ENCODE measurements at regions not wholly inside any gene's neighbourhood (a gene's known extent, or its start where the extent isn't known, plus 50 kb on each side); places are given as distances from the start of the nearest gene placed in this dataset.
"Not testable (repeated sequence)": the region's sequence is repeated elsewhere in the genome, so short reads cannot be mapped to it uniquely, and the experiment has no call there.

DNA sequence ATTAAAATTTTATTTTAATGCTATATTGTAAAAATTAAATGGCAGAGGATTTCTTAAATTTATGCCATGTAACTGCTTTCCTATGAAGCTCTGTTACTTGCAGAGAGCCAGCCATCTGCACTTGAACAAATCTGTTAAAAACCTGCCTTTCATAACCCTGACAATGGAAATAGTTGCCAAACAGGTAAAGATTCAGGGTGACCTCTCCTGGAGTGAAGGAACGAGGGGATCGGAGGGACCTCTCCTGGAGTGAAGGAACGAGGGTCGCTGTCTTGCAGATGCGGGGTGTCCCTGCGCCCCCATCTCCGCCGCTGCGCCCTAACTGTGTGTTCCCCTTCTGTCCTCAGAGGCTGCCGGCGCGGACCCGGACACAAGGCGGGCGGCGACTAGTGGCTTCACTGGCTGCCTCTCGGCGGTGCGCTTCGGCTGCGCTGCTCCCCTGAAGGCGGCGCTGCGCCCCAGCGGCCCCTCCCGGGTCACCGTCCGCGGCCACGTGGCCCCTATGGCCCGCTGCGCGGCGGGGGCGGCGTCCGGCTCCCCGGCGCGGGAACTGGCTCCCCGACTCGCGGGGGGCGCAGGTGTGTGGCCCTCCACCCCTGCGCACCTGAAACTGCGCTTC lies 295.9 kb upstream of the SPATA31A3 start:
- DNase-seq; ATAC-seq; H3K4me1 ChIP-seq; H3K36me3 ChIP-seq (ENCODE audit: insufficient read depth in 1 of 2, low read depth in 1 of 2); H3K27me3 ChIP-seq (ENCODE audit: insufficient read depth in 3 of 3, low read length in 2 of 3); H3K9me3 ChIP-seq; intact Hi-C loops (cut with DNase I); H3K27ac ChIP-seq; H3K4me3 ChIP-seq: not testable (repeated sequence)
- WGBS, 3 donors, result no CpG with 5 or more reads among the region's 46 CpGs

DNA sequence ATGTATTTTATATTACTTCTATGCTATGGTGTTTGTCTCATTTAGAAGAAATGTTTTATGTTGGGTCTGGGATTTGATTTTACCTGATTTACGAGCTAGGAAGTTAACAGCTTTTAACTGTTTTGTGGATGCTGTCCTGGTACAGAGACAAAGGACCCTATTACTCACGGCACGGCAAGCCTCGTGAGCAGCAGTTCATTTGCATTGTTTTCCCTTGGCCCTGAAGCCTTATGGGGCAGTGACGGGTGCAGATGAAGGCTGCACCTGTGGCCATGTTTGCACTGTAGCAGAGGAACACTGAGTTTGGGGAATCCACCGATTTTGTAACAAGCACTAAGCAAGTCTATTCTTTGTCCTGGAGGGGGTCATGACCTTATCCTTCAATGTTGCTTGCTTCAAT lies 291.9 kb upstream of the SPATA31A3 start:
- DNase-seq; intact Hi-C loops (cut with DNase I); ATAC-seq: not testable (repeated sequence)

DNA sequence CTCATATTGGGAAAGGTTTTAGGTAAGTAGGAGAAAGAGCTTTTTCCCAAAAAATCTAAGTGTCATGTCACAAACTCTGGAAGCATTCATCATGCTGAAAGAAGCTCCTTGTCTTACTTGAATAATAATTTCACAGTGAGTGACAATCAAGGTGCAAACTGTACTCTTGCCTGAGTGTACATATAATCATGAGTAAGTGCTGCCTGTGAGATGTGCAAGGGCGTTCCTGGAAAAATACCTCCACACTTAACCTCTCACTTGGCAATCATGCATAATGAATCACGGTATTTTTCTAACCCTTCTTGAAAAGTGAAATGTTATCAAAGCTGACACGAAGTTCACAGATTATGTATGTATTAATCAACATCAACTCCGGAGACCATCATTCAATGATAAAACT lies 289.2 kb upstream of the SPATA31A3 start:
- H3K27me3 ChIP-seq (ENCODE audit: insufficient read depth in 3 of 3, low read length in 2 of 3); ATAC-seq: not testable (repeated sequence)
- WGBS, 3 donors, result no CpG with 5 or more reads among the region's 4 CpGs

More for the DNA sequence above, 291.9 kb upstream of the SPATA31A3 start:
- H3K4me3 ChIP-seq; H3K27ac ChIP-seq; H3K9me3 ChIP-seq; H3K36me3 ChIP-seq (ENCODE audit: insufficient read depth in 1 of 2, low read depth in 1 of 2); H3K4me1 ChIP-seq; H3K27me3 ChIP-seq (ENCODE audit: insufficient read depth in 3 of 3, low read length in 2 of 3): not testable (repeated sequence)
- no CpG with 5 or more reads among the region's 6 CpGs for WGBS, 3 donors

DNA sequence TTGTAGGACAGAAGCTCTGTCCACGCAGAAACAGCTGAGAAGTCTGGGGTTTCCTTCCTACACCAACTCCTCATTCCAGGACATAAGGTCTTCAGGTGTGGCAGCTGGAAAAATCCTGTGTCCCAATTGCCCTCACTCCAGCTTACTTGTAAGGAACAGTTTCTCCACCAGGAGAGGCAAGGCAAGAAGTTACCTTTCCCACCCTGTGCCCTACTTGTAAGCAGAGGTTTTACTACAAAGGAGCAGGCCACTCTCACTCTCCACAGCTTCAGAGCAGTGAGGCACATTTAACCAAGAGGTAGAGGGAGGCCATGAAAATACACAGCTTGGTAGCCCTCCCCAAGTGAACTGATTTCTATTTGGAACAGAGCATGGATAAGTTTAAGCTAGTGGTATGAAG lies 277.3 kb upstream of the SPATA31A3 start:
- no CpG with 5 or more reads among the region's 1 CpG for WGBS, 3 donors
- H3K27ac ChIP-seq; H3K36me3 ChIP-seq (ENCODE audit: insufficient read depth in 1 of 2, low read depth in 1 of 2); H3K27me3 ChIP-seq (ENCODE audit: insufficient read depth in 3 of 3, low read length in 2 of 3); H3K9me3 ChIP-seq; intact Hi-C loops (cut with DNase I); DNase-seq; ATAC-seq; H3K4me3 ChIP-seq; H3K4me1 ChIP-seq: not testable (repeated sequence)

More for the DNA sequence above, 289.2 kb upstream of the SPATA31A3 start:
- H3K36me3 ChIP-seq (ENCODE audit: insufficient read depth in 1 of 2, low read depth in 1 of 2); H3K4me1 ChIP-seq; H3K9me3 ChIP-seq; intact Hi-C loops (cut with DNase I); H3K27ac ChIP-seq; DNase-seq; H3K4me3 ChIP-seq: not testable (repeated sequence)

DNA sequence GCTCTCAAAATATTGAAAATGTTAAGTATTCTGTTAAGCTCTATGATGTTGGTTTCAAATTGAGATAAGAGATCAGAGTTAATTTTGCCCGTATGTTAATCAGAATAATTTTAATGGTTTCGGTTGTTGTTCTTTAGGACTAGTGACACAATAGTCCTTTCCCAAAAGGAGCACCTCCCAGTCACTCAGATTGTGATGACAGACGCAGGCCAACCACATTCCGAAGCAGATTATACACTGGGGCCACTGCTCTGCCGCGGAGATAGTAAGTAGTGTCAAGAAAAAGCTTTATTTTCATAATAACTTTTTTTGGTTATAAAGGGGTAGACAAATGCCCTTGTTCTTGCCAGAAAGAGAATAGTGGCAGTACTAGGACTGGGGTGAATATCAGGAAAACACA lies 265.5 kb upstream of the SPATA31A3 start:
- H3K9me3 ChIP-seq; H3K27me3 ChIP-seq (ENCODE audit: insufficient read depth in 3 of 3, low read length in 2 of 3); ATAC-seq; H3K4me3 ChIP-seq; intact Hi-C loops (cut with DNase I); DNase-seq; H3K4me1 ChIP-seq; H3K36me3 ChIP-seq (ENCODE audit: insufficient read depth in 1 of 2, low read depth in 1 of 2); H3K27ac ChIP-seq: not testable (repeated sequence)
- no CpG with 5 or more reads among the region's 6 CpGs for WGBS, 3 donors

DNA sequence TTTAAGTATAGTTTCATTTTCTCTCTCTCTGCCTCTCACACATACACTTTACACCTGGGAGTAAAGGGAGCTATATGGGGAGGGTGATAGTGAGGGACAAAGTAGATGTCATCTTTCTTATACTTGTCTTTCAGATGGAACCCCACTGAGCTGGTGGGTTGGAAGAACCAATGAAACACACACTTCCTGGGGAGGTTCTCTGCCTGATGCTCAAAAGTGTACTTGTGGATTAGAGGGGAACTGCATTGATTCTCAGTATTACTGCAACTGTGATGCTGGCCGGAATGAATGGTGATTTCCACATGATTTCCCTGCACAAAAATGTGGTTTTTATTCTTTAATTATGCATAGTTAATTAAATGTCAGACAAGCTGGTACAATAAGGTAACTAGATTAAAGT lies 256.6 kb upstream of the SPATA31A3 start:
- intact Hi-C loops (cut with DNase I); H3K27ac ChIP-seq; H3K4me1 ChIP-seq; H3K27me3 ChIP-seq (ENCODE audit: insufficient read depth in 3 of 3, low read length in 2 of 3); DNase-seq; H3K9me3 ChIP-seq; H3K36me3 ChIP-seq (ENCODE audit: insufficient read depth in 1 of 2, low read depth in 1 of 2); ATAC-seq; H3K4me3 ChIP-seq: not testable (repeated sequence)
- no CpG with 5 or more reads among the region's 1 CpG for WGBS, 3 donors

DNA sequence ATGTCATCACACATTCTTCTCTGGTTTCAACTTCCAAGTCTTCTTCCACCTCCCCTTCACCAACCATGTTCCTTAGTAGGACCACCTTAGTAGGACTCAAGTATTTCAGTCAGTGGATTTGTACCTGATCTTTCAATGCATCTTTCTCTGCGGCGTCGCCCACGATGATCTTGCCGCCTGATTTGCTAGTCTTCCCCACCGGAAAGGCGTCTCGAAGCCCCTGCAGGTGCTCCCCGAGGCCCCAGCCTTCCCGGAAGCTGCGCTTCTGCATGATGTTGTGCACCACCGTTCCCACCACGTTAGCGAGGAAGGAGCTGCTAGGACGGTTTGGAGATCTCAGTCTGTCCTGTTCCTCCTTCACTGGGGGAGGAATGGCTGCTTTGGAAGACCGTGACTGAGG lies 219.7 kb upstream of the SPATA31A3 start:
- intact Hi-C loops (cut with DNase I), result not testable (repeated sequence)
- peak in 1 of 2 donors; percentile 13 for DNase-seq
- 95% methylated on average over 14 to 15 of the region's 16 CpGs for WGBS, 3 donors

DNA sequence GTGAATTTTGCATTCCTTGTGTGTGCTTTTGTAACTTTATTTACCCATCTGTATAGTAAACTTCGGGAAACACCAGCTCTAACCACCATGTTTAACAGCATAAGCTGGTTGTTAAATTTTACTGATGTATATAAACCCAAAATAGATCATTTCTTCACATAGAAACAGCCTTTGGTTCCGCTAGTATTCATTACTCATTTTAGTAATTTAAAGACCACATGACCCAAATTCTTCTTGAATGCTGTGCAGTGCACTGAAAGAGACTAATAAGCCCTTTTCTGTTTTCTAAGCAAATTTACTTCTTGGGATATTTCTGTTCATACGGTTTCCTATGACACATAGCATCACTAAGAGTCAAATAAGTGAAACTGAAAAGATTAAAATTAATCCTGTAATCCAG lies 218.5 kb upstream of the SPATA31A3 start:
- intact Hi-C loops (cut with DNase I); ATAC-seq: not testable (repeated sequence)
- WGBS, 3 donors, result 57 to 60% (median 60%) methylated on average over 1 of the region's 3 CpGs

More for the DNA sequence above, 219.7 kb upstream of the SPATA31A3 start:
- H3K4me3 ChIP-seq; H3K36me3 ChIP-seq (ENCODE audit: insufficient read depth in 1 of 2, low read depth in 1 of 2); ATAC-seq; H3K4me1 ChIP-seq; H3K9me3 ChIP-seq; H3K27ac ChIP-seq; H3K27me3 ChIP-seq (ENCODE audit: insufficient read depth in 3 of 3, low read length in 2 of 3): not testable (repeated sequence)

DNA sequence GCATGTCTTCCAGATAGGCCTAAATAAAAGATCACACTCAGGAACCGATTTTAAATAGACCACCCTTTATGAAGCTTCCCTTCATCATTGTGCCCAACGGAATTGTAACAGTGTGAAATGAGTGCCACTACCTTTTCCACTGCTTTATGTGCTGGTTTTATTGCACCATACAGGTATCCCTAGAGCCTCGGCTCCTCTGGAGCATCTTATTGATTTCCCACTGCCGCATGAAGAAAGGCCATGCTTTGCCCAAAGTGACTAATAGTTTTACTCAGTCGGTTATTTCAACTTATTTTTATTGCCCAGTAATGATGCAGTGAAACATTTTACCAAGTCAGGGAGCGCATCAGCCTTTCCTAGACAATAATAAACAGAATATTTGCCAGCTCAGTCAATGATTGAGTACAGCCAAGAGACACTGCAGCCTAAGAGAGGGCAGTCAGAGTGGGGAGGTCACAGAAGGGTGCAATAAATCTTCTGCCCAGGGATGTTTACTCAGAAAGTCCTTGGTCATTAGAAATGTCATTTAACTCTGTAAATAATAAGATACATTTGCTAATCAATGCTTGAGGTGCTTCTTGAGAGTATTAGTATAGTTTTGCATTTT lies 216.6 kb upstream of the SPATA31A3 start:
- DNase-seq; H3K36me3 ChIP-seq (ENCODE audit: insufficient read depth in 1 of 2, low read depth in 1 of 2); H3K27ac ChIP-seq; H3K4me1 ChIP-seq; H3K27me3 ChIP-seq (ENCODE audit: insufficient read depth in 3 of 3, low read length in 2 of 3); intact Hi-C loops (cut with DNase I); H3K4me3 ChIP-seq; H3K9me3 ChIP-seq; ATAC-seq: not testable (repeated sequence)
- WGBS, 3 donors, result 62 to 71% (median 67%) methylated on average over 1 to 3 of the region's 6 CpGs

More for the DNA sequence above, 218.5 kb upstream of the SPATA31A3 start:
- H3K27me3 ChIP-seq (ENCODE audit: insufficient read depth in 3 of 3, low read length in 2 of 3); H3K36me3 ChIP-seq (ENCODE audit: insufficient read depth in 1 of 2, low read depth in 1 of 2); H3K4me3 ChIP-seq; H3K4me1 ChIP-seq; H3K9me3 ChIP-seq; DNase-seq; H3K27ac ChIP-seq: not testable (repeated sequence)

DNA sequence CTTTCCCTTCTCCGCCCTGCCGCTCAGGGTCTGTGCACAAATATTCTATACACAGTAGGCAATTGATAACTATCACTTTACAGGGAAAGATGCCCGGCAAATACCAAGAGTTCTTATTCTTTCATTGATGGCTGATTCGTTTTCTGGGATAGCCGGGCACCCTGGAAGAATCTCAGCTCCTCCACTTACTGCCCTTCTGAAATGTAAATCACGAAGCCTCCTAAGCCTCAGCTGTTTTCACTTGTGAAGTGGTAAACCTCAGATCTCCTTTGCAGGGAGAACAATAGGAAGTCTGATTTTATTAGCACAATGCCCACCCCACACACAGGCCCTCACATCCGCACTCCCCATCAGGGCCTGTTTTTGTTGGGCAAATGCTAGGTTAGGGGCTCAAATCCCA lies 203.8 kb upstream of the SPATA31A3 start:
- H3K4me1 ChIP-seq; intact Hi-C loops (cut with DNase I); DNase-seq; H3K9me3 ChIP-seq; ATAC-seq; H3K4me3 ChIP-seq; H3K27me3 ChIP-seq (ENCODE audit: insufficient read depth in 3 of 3, low read length in 2 of 3); H3K36me3 ChIP-seq (ENCODE audit: insufficient read depth in 1 of 2, low read depth in 1 of 2); H3K27ac ChIP-seq: not testable (repeated sequence)
- 43 to 58% (median 55%) methylated on average over 5 of the region's 7 CpGs for WGBS, 3 donors

DNA sequence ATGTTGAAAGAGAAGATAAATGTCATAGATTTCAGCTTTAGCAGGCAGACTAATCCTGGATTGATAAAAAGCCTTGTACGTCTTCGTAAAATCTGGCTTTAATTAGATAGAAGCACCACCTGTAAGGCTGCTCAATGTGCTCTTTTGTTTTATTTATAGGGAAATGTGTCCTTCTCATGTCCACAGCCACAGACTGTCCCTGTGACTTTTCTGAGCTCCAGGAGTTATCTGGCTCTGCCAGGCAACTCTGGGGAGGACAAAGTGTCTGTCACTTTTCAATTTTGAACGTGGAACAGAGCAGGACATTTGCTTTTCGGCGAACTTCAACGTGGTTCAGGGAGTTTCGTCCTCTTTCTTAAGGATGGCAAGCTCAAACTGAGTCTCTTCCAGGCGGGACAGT lies 203.0 kb upstream of the SPATA31A3 start:
- H3K36me3 ChIP-seq (ENCODE audit: insufficient read depth in 1 of 2, low read depth in 1 of 2); H3K4me3 ChIP-seq; H3K9me3 ChIP-seq; H3K27ac ChIP-seq; ATAC-seq; intact Hi-C loops (cut with DNase I); H3K27me3 ChIP-seq (ENCODE audit: insufficient read depth in 3 of 3, low read length in 2 of 3); DNase-seq; H3K4me1 ChIP-seq: not testable (repeated sequence)
- WGBS, 3 donors, result 76% methylated on average over 5 of the region's 8 CpGs; no CpG with 5 or more reads in 2 of the 3 donors

DNA sequence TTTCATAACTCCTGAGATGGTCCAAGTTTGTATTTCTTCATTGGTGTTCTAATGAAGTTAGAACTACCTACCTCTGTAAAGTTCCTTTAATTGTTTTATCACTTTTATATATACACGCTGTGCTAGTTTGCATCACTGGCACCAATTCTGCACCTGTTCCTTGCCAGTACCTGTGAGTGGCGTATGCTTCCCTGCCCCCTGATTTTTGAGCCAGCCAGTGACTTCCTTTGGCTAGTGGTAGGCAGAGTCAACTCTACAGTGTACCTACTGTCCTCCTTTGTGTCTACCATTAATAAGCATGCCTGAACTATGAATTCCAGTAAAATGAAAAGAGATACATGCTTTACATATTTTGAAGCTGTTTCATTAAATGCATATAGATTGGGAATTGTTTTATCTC lies 186.8 kb upstream of the SPATA31A3 start:
- H3K4me3 ChIP-seq; intact Hi-C loops (cut with DNase I); H3K27ac ChIP-seq; H3K27me3 ChIP-seq (ENCODE audit: insufficient read depth in 3 of 3, low read length in 2 of 3); H3K4me1 ChIP-seq; H3K36me3 ChIP-seq (ENCODE audit: insufficient read depth in 1 of 2, low read depth in 1 of 2); DNase-seq; H3K9me3 ChIP-seq; ATAC-seq: not testable (repeated sequence)
- 59 to 86% (median 80%) methylated on average over 2 of the region's 2 CpGs for WGBS, 3 donors
